ENCODE measurements at regions not wholly inside any gene's neighbourhood (a gene's known extent, or its start where the extent isn't known, plus 50 kb on each side); places are given as distances from the start of the nearest gene placed in this dataset.

- H3K4me3 ChIP-seq (ENCODE audit: low read depth, low read length): no peak overlapping the region
- in situ Hi-C loops (cut with HindIII; ENCODE audit: low sequenced_read_pairs): no loop called here
These were observed 79.6 kb upstream of the DOCK9 start for GRCh38 chr13:99057310-99057975.

GRCh38 chr13:99058527-99059495 lies 80.9 kb upstream of the DOCK9 start:
- no peak for DNase-seq (ENCODE audit: low read depth, low spot score)
- H3K4me3 ChIP-seq (ENCODE audit: low read depth, low read length): no peak overlapping the region
- in situ Hi-C loops (cut with HindIII; ENCODE audit: low sequenced_read_pairs): no loop called here
- TF ChIP-seq CTCF (IDR thresholded peaks at IDR 0.05; ENCODE audit: low read depth, low read length): no peak

More at GRCh38 chr13:99057310-99057975, 79.6 kb upstream of the DOCK9 start:
- DNase-seq (ENCODE audit: low read depth, low spot score): no peak
- no peak for TF ChIP-seq CTCF (IDR thresholded peaks at IDR 0.05; ENCODE audit: low read depth, low read length)

- in situ Hi-C loops (cut with HindIII; ENCODE audit: low sequenced_read_pairs): no loop called here
- TF ChIP-seq CTCF (IDR thresholded peaks at IDR 0.05; ENCODE audit: low read depth, low read length): no peak
- no peak for DNase-seq (ENCODE audit: low read depth, low spot score)
- H3K4me3 ChIP-seq (ENCODE audit: low read depth, low read length): no peak overlapping the region
These were observed 81.7 kb upstream of the DOCK9 start for GRCh38 chr13:99059498-99060075.

GRCh38 chr13:99061411-99061810 lies 83.5 kb upstream of the DOCK9 start:
- in situ Hi-C loops (cut with HindIII; ENCODE audit: low sequenced_read_pairs): no loop called here
- DNase-seq (ENCODE audit: low read depth, low spot score): no peak
- H3K4me3 ChIP-seq (ENCODE audit: low read depth, low read length): no peak overlapping the region
- no peak for TF ChIP-seq CTCF (IDR thresholded peaks at IDR 0.05; ENCODE audit: low read depth, low read length)

GRCh38 chr13:99062593-99062992 lies 84.7 kb upstream of the DOCK9 start:
- no peak for TF ChIP-seq CTCF (IDR thresholded peaks at IDR 0.05; ENCODE audit: low read depth, low read length)
- peak; percentile 74 for DNase-seq (ENCODE audit: low read depth, low spot score)
- H3K4me3 ChIP-seq (ENCODE audit: low read depth, low read length): no peak overlapping the region
- in situ Hi-C loops (cut with HindIII; ENCODE audit: low sequenced_read_pairs): no loop called here

GRCh38 chr13:99063178-99063577 lies 85.3 kb upstream of the DOCK9 start:
- no peak for DNase-seq (ENCODE audit: low read depth, low spot score)
- H3K4me3 ChIP-seq (ENCODE audit: low read depth, low read length): no peak overlapping the region
- TF ChIP-seq CTCF (IDR thresholded peaks at IDR 0.05; ENCODE audit: low read depth, low read length): no peak
- in situ Hi-C loops (cut with HindIII; ENCODE audit: low sequenced_read_pairs): no loop called here

Measured in astrocyte of the spinal cord (primary cell).